Esophagus squamous epithelium (tissue), 5 donors: ENCODE measurements at regions not wholly inside any gene's neighbourhood (a gene's known extent, or its start where the extent isn't known, plus 50 kb on each side); places are given as distances from the start of the nearest gene placed in this dataset.

Experiments used
- DNase-seq: peaks from one replicate; lab custom pipeline; 2025; lab: John Stamatoyannopoulos, UW
- H3K27ac ChIP-seq, 4 donors: fragments of 200-600 bp; sonication (generic); one replicate each; pipeline ENCODE4 v1.5.1; 2016 to 2019; ENCODE audit warnings: mild to moderate bottlenecking in 1 of 4
- H3K27me3 ChIP-seq, 4 donors: fragments of 200-600 bp; sonication (generic); 1 replicate in 3 of 4; 2 replicates in 1 of 4; pipeline versions ENCODE4 v1.5.1 to v1.6.0; 2017 to 2021; ENCODE audit warnings: antibody characterized with exemption in 1 of 4
- H3K36me3 ChIP-seq, 3 donors: fragments of 200-600 bp; sonication (generic); one replicate each; pipeline ENCODE4 v1.5.1; 2016 to 2019
- H3K4me1 ChIP-seq, 3 donors: fragments of 200-600 bp; sonication (generic); one replicate each; pipeline ENCODE4 v1.5.1; 2017 to 2019
- H3K4me3 ChIP-seq, 4 donors: fragments of 200-600 bp; sonication (generic); 1 replicate in 3 of 4; 2 replicates in 1 of 4; pipeline ENCODE4 v1.5.1; 2016 to 2019; ENCODE audit warnings: mild to moderate bottlenecking in 2 of 4, moderate library complexity in 1 of 4
- H3K9me3 ChIP-seq, 3 donors: fragments of 200-600 bp; sonication (generic); one replicate each; pipeline ENCODE4 v1.5.1; 2016 to 2019
- POLR2A ChIP-seq, 4 donors: fragments of 450-650 bp; IDR thresholded peaks; one replicate each; pipeline ENCODE4 v1.6.1; 2017; ENCODE audit warnings: antibody characterized with exemption in 4 of 4, mild to moderate bottlenecking in 4 of 4, moderate library complexity in 3 of 4
- WGBS, 2 donors: methylation state at CpG; one replicate each; pipeline ENCODE4 v1.1.5; 2018; 5-methylcytosine and 5-hydroxymethylcytosine counted together
- intact Hi-C: fragments of 100-400 bp; cut with DNase I; formaldehyde crosslinking; loops from one replicate; pipeline ENCODE4 v1.15.0; 2022
- TF ChIP-seq, protein P1 (sequence below), 6 experiments: fragments of 450-650 bp in 4 of 6; fragments of 200-600 bp in 2 of 6; sonication (generic) in 2 of 6; IDR thresholded peaks; one replicate each; pipeline ENCODE4 v1.5.1; 2016 to 2019; ENCODE audit warnings: antibody characterized with exemption in 6 of 6, mild to moderate bottlenecking in 4 of 6, moderate library complexity in 4 of 6
- donor health status: DM: yes; HTN: yes; CAD: no.

DNA sequence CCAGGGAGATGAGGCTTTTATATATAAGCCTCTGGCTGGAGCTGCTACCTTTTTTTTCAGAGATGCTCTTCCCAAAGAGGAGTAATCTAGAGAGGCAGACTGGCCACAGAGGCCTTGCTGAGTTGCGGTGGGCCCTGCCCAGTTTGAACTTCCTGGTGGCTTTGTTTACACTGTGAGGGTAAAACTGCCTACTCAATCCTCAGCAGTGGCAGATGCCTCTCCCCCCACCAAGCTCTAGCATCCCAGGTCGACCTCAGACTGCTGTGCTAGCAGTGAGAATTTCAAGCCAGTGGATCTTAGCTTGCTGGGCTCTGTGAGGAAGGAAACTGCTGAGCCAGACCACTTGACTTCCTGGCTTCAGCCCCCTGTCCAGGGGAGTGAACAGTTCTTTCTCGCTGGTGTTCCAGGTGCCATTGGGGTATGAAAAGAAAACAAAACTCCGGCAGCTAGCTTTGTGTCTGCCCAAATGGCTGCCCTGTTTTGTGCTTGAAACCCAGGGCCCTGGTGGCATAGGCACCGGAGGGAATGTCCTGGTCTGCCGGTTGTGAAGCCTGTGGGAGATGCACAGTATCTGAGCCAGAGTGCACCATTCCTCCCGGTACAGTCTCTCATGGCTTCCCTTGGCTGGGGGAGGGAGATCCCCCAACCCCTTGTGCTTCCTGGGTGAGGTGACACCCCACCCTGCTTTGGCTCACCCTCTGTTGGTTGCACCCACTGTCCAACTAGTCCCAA, 219.5 kb upstream of the IZUMO3 start:
- H3K27me3 ChIP-seq: no peaks in the 10 kb centered on the region
- DNase-seq: no peak
- TF ChIP-seq, protein P1, sequence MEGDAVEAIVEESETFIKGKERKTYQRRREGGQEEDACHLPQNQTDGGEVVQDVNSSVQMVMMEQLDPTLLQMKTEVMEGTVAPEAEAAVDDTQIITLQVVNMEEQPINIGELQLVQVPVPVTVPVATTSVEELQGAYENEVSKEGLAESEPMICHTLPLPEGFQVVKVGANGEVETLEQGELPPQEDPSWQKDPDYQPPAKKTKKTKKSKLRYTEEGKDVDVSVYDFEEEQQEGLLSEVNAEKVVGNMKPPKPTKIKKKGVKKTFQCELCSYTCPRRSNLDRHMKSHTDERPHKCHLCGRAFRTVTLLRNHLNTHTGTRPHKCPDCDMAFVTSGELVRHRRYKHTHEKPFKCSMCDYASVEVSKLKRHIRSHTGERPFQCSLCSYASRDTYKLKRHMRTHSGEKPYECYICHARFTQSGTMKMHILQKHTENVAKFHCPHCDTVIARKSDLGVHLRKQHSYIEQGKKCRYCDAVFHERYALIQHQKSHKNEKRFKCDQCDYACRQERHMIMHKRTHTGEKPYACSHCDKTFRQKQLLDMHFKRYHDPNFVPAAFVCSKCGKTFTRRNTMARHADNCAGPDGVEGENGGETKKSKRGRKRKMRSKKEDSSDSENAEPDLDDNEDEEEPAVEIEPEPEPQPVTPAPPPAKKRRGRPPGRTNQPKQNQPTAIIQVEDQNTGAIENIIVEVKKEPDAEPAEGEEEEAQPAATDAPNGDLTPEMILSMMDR (IDR thresholded peaks at IDR 0.05): no peak
- TF ChIP-seq POLR2A (IDR thresholded peaks at IDR 0.05): no peak
- no peak overlapping the region for H3K4me3 ChIP-seq
- no peak overlapping the region for H3K27ac ChIP-seq
- H3K4me1 ChIP-seq: no peaks in the 10 kb centered on the region
- H3K36me3 ChIP-seq: no peaks in the 10 kb centered on the region
- intact Hi-C loops: no loop called here
- WGBS, 2 donors: 28 to 49% methylated on average over 3 to 4 of the region's 7 CpGs
- H3K9me3 ChIP-seq: peaks cover 0 to 18% (median 3%) of the 10 kb centered on the region in 3 donors

DNA sequence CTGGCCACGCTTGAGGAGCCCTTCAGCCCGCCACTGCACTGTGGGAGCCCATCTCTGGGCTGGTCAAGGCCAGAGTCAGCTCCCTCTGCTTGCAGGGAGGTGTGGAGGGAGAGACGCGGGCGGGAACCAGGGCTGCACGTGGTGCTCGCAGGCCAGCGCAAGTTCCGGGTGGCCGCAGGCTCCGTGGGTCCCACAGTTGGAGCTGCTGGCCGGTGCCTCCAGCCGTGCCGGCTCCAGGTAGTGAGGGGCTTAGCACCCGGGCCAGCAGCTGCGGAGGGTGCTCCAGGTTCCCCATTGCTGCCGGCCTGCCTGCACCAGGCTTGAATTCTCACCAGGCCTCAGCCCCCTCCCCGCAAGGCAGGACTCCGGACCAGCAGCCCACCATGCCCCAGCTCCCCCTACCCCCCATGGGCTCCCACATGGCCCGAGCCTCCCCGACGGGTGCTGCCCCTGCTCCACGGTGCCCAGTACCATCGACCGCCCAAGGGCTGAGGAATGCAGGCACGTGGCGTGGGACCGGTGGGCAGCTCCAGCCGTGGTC, 192.8 kb upstream of the IZUMO3 start:
- peaks cover 0 to 12% (median 6%) of the 10 kb centered on the region in 3 donors for H3K9me3 ChIP-seq
- H3K4me1 ChIP-seq: no peaks in the 10 kb centered on the region
- H3K27me3 ChIP-seq: no peaks in the 10 kb centered on the region
- H3K36me3 ChIP-seq: no peaks in the 10 kb centered on the region
- DNase-seq: no peak
- no peak overlapping the region for H3K27ac ChIP-seq
- 20 to 36% methylated on average over 1 to 2 of the region's 29 CpGs for whole genome bisulfite sequencing, 2 donors
- intact Hi-C loops: no loop called here
- H3K4me3 ChIP-seq: no peak overlapping the region
- TF ChIP-seq POLR2A (IDR thresholded peaks at IDR 0.05): no peak
- TF ChIP-seq, protein P1 (IDR thresholded peaks at IDR 0.05): no peak

DNA sequence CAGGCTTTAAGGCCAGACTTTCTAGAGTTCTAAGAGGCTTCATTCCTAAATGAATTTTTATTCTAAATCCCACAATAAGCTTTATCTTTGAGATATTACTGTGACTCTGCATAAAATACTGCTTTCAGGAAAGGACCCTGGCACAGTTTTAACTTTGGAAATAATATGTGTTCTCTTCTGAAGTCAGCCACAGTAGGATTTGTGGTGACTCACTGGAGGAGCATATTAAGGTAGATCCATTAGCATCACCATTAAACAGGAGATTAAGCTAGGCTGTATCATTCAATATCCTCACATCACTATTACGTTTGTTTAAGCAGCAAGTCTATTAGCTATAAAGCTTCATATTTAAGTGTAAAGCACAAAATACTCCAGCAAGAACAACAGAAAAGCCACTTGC, 186.1 kb upstream of the IZUMO3 start:
- intact Hi-C loops: no loop called here
- Histone ChIP-seq H3K36me3 (no peaks in the 10 kb centered on the region), H3K27me3 (no peaks in the 10 kb centered on the region), H3K27ac (no peak overlapping the region), H3K4me3 (no peak overlapping the region), H3K9me3 (no peaks in the 10 kb centered on the region), H3K4me1 (no peaks in the 10 kb centered on the region)
- no peak for DNase-seq
- 23 to 35% methylated on average over 1 of the region's 1 CpG for WGBS, 2 donors
- TF ChIP-seq POLR2A (IDR thresholded peaks at IDR 0.05): no peak
- TF ChIP-seq, protein P1 (IDR thresholded peaks at IDR 0.05): no peak

DNA sequence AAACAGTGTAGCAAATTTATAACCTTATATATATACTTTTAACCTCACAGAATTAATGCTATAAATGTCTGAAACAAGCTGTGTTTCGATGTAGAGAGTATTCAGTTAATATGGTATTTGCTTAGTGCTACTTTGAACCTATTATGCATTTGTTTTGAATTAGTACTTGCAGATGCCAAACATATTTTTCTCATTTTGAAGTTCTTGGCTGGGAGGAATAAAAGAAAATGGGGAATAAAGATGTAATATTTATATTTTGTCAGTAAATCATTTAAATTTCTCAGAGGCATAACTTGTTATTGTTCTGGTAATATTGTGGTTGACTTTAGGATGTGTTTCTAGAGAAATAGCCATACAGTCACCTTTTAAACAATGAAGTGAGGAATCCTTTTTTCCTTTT, 175.9 kb upstream of the IZUMO3 start:
- Histone ChIP-seq H3K4me3 (no peak overlapping the region), H3K27ac (no peak overlapping the region)
- 15 to 29% methylated on average over 1 of the region's 1 CpG for WGBS, 2 donors

DNA sequence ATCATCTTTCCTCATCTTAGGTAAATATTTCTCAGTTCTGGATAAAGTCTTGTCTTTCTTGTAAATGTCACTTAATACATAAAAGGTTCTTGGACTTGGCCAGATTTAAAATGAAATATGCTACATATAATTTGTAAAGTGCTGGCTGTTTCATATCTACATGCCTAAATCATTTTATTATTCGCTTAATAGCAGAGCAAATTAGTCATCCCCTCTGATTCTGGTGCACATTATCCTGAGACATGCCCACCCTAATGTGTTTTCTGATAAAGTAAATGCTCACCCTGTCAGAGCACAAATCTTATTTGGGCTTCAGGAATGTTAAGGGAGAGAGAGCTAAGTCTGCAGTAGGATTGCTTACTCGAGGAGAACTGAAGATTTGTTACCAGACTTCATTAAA, 166.5 kb upstream of the IZUMO3 start:
- 34 to 53% methylated on average over 2 of the region's 2 CpGs for WGBS, 2 donors
- TF ChIP-seq, protein P1 (IDR thresholded peaks at IDR 0.05): no peak
- TF ChIP-seq POLR2A (IDR thresholded peaks at IDR 0.05): no peak
- Histone ChIP-seq H3K36me3 (no peaks in the 10 kb centered on the region), H3K9me3 (no peaks in the 10 kb centered on the region), H3K4me3 (no peak overlapping the region), H3K27ac (no peak overlapping the region), H3K27me3 (no peaks in the 10 kb centered on the region), H3K4me1 (no peaks in the 10 kb centered on the region)
- DNase-seq: no peak
- intact Hi-C loops: no loop called here

More for the DNA sequence above, 175.9 kb upstream of the IZUMO3 start:
- H3K27me3 ChIP-seq: no peaks in the 10 kb centered on the region
- no peak for TF ChIP-seq POLR2A (IDR thresholded peaks at IDR 0.05)
- TF ChIP-seq, protein P1 (IDR thresholded peaks at IDR 0.05): no peak
- H3K4me1 ChIP-seq: no peaks in the 10 kb centered on the region
- no peak for DNase-seq
- no peaks in the 10 kb centered on the region for H3K36me3 ChIP-seq
- no peaks in the 10 kb centered on the region for H3K9me3 ChIP-seq
- intact Hi-C loops: no loop called here
